Stimulated activated naive CD8-positive, alpha-beta T cell treated with anti-CD3 and anti-CD28 coated beads, Interleukin-15, amount 100 ng/mL, for 72 hours (primary cell): ENCODE measurements at regions not wholly inside any gene's neighbourhood (a gene's known extent, or its start where the extent isn't known, plus 50 kb on each side); places are given as distances from the start of the nearest gene placed in this dataset.
"Not testable (repeated sequence)": the region's sequence is repeated elsewhere in the genome, so short reads cannot be mapped to it uniquely, and the experiment has no call there.

Experiments
- ATAC-seq: fragments of 150-1000 bp; cut with Tn5 transposase; 2 replicates; pipeline ENCODE4 v1.10.0; 2021; ENCODE audit warnings: mild to moderate bottlenecking, moderate library complexity
- DNase-seq, 2 donors: peaks; one replicate each; pipeline ENCODE4 v3.0.0; 2021 to 2022
- H3K27ac Mint-ChIP-seq, 2 donors: one replicate each; pipeline ENCODE4 v1.8.0; 2022; ENCODE audit warnings: mild to moderate bottlenecking in 2 of 2, mixed read lengths in 2 of 2, moderate library complexity in 2 of 2
- H3K27me3 Mint-ChIP-seq: one replicate; pipeline ENCODE4 v1.8.0; 2022; ENCODE audit warnings: mixed read lengths
- H3K4me1 Mint-ChIP-seq: one replicate; pipeline ENCODE4 v1.8.0; 2022; ENCODE audit warnings: mild to moderate bottlenecking, mixed read lengths
- H3K4me3 Mint-ChIP-seq, 2 donors: one replicate each; pipeline ENCODE4 v1.8.0; 2022; ENCODE audit warnings: mild to moderate bottlenecking in 2 of 2, mixed read lengths in 2 of 2, moderate library complexity in 1 of 2
- H3K9me3 Mint-ChIP-seq, 2 donors: one replicate each; pipeline ENCODE4 v1.8.0; 2022; ENCODE audit warnings: mixed read lengths in 2 of 2

DNA sequence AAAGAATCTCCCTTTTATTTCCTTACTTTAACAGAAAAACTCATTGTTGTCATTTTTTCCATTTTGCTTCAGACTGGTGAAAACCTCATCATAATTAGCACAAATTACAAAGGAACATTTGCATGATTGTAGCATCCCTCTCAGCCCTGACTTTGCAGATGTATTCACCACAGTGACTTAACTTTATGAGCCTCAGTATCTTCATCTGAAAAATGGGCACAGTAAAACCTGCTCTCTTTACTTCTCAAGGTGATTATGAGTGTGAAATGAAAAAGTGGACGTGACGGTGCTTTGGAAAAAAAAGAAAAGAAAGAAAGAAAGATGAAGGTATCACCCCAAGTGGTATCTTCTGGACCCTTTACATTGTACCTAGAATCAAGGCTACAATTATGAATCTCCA, 193.4 kb upstream of the TOX3 start:
- H3K4me3 Mint-ChIP-seq, result no peak overlapping the region
- no peak for DNase-seq

DNA sequence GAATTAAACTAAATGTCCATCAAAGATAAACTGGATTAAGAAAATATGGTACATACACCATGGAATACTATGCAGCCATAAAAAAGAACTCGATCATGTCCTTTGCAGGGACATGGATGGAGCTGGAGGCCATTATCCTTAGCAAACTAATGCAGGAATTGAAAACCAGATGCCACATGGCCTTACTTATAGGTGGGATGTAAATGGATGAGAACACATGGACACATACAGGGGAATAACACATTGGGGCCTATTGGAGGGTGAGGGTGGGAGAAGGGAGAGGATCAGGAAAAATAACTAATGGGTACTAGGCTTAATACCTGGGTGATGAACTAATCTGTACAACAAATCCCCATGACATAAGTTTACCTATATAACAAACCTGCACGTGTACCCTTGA, 192.0 kb upstream of the TOX3 start:
- H3K4me1 Mint-ChIP-seq, ATAC-seq, H3K4me3 Mint-ChIP-seq, H3K27ac Mint-ChIP-seq, H3K27me3 Mint-ChIP-seq, DNase-seq: not testable (repeated sequence)
- H3K9me3 Mint-ChIP-seq, result peaks cover 9 to 11% of the 10 kb centered on the region in 2 donors

More for the DNA sequence above, 193.4 kb upstream of the TOX3 start:
- Mint-ChIP-seq H3K9me3 (peaks cover 6 to 11% of the 10 kb centered on the region in 2 donors), H3K4me1 (no peaks in the 10 kb centered on the region), H3K27ac (no peak overlapping the region), H3K27me3 (no peaks in the 10 kb centered on the region)
- ATAC-seq, result no peak

DNA sequence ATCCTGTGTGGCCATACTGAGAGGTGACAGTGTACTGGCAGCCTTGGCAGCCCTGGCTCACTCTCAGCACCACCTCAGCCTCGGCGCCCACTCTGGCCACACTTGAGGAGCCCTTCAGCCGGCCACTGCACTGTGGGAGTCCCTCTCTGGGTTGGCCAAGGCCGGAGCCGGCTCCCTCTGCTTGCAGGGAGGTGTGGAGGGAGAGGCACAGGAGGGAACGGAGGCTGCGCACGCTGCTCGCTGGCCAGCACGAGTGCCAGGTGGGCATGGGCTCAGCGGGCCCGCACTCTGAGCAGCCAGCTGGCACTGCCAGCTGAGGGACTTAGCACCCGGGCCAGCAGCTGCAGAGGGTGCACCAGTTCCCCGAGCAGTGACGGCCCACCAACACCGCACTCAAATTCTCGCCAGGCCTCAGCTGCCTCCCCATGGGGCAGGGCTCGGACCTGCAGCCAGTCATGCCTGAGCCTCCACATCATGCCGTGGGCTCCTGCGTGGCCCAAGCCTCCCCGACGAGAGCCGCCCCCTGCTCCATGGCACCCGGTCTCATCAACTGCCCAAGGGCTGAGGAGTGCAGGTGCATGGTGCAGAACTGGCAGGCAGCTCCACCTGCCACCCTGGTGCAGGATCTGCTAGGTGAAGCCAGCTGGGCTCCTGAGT, 184.4 kb upstream of the TOX3 start:
- Mint-ChIP-seq H3K27ac (no peak overlapping the region), H3K9me3 (peaks cover 0 to 18% of the 10 kb centered on the region in 2 donors), H3K27me3 (no peaks in the 10 kb centered on the region), H3K4me3 (no peak overlapping the region), H3K4me1 (no peaks in the 10 kb centered on the region)
- ATAC-seq, result no peak
- DNase-seq, result no peak

DNA sequence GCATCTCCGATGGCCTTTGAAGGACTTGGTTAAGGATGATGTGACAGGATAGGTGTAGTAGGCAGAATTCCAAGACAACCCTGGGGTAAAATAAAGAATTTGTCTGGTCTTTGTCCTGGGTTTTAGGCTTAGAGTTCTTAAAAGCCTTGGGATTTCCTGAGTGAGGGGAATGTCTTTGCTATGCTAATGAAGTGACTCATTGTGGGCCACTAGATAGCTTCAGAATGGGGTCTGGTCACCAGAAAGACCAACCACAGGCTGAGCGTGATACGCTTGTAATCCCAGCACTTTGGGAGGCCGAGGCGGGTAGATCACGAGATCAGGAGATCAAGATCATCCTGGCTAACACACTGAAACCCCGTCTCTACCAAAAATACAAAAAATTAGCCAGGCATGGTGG, 182.8 kb upstream of the TOX3 start:
- Mint-ChIP-seq H3K9me3 (peaks cover 3 to 9% of the 10 kb centered on the region in 2 donors), H3K4me3 (no peak overlapping the region), H3K27ac (no peak overlapping the region), H3K27me3 (no peaks in the 10 kb centered on the region), H3K4me1 (no peaks in the 10 kb centered on the region)
- ATAC-seq, result no peak
- no peak for DNase-seq

DNA sequence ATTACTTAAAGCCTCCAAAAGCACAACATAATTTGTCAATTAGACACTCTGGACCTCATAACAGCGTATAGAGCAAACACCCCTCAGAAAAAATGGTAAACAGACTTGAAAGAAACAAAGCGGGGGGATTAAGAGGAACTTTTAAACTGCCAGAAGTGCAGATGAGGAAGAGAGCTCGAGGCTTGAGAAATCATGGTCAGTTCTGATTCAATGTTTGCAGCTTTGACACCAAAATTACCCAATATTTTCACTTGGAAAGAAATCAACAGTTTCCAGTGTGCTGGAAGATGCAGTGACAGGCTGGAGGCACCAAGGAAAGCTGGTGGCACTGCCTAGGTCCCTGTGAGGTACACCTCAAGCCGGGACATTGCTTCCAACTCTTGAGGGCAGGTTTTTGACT, 180.9 kb upstream of the TOX3 start:
- DNase-seq (no peak), ATAC-seq (no peak)
- H3K27me3 Mint-ChIP-seq, result no peaks in the 10 kb centered on the region
- no peaks in the 10 kb centered on the region for H3K4me1 Mint-ChIP-seq
- H3K27ac Mint-ChIP-seq, result no peak overlapping the region
- H3K4me3 Mint-ChIP-seq, result no peak overlapping the region
- H3K9me3 Mint-ChIP-seq, result peaks cover 4 to 9% of the 10 kb centered on the region in 2 donors

DNA sequence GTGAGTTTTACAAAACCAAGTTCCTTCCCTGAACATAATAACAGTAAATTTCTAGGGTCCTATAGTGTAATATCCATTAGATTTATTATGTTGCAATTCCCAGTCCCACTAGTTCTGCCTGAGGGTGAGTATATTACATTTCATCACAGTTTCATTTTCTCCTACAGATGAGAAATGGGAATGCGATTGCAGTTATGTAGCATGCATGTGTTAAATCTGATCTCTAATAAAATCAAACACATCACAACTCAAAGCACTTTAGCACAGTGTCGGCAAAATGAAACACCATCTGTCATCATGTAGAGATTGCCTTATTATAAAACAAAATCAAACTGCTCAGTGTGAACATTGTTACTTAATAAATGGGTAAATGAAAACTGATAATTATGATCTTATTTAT, 180.5 kb upstream of the TOX3 start:
- no peaks in the 10 kb centered on the region for H3K4me1 Mint-ChIP-seq
- H3K4me3 Mint-ChIP-seq, result no peak overlapping the region
- peaks cover 6 to 7% of the 10 kb centered on the region in 2 donors for H3K9me3 Mint-ChIP-seq
- no peaks in the 10 kb centered on the region for H3K27me3 Mint-ChIP-seq
- ATAC-seq (no peak), DNase-seq (no peak)
- H3K27ac Mint-ChIP-seq, result no peak overlapping the region

DNA sequence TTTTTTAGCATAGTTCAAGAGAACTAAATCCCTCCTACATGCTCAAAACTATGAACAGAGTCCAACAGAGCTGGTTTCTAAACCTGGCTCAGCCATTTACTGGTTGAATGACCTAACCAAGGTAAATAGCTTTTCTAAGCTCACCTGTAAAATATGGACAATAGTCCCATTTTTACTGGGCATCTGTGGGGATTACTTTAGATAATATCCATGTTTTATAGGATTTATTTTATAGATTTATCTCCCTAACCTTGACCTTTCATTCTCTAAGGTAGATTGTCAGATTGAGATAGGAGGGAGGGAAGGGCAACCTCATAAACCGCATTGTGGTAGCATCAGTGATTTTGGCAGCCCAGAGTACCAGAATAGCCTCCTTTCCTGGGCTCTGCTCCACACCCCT, 178.5 kb upstream of the TOX3 start:
- ATAC-seq (no peak), DNase-seq (no peak)
- H3K9me3 Mint-ChIP-seq, result peaks cover 13 to 15% of the 10 kb centered on the region in 2 donors
- H3K4me1 Mint-ChIP-seq, result no peaks in the 10 kb centered on the region
- no peak overlapping the region for H3K4me3 Mint-ChIP-seq
- H3K27ac Mint-ChIP-seq, result no peak overlapping the region
- no peaks in the 10 kb centered on the region for H3K27me3 Mint-ChIP-seq

DNA sequence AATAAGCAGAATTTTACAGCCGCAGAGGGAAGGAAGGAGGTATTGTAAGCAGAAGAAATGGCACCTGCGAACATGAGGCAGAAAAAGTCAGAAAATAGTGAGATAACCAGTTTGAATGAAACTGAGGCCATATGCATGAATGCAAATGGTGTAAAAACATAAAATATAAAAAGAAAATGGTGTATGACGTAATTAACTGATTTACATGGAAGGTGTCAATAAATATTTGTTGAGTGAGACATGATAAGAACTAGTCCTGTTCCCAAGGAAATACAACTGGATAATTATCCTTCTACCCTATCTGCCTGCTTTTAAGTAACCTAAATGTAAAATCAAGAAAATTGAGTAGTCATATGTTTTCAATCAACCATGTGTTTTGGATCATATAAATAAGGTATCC, 178.1 kb upstream of the TOX3 start:
- DNase-seq (no peak), ATAC-seq (no peak)
- Mint-ChIP-seq H3K27me3 (no peaks in the 10 kb centered on the region), H3K4me3 (no peak overlapping the region), H3K27ac (no peak overlapping the region), H3K9me3 (peaks cover 13 to 15% of the 10 kb centered on the region in 2 donors), H3K4me1 (no peaks in the 10 kb centered on the region)

DNA sequence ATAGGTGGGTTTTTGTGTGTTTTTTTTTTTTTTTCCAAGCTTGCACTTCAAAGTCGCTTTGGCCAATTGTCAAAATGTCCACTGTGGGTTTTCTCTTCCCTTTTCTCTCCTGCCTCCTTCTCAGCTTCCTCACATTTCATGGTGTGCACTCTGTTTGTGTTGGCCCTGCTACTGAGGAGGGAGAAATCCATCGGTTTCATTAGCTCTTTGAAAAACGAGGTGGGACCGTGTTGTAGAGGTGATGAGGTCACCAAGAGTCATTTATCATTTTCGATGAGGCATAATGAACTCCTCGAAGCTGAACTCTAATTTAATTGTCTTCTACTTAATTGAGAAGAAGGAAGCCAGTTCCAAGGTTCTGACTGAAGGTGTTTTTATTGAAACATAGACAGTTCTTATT, 174.4 kb upstream of the TOX3 start:
- Mint-ChIP-seq H3K4me1 (no peaks in the 10 kb centered on the region), H3K4me3 (no peak overlapping the region), H3K9me3 (peaks cover 23 to 25% of the 10 kb centered on the region in 2 donors), H3K27me3 (no peaks in the 10 kb centered on the region), H3K27ac (no peak overlapping the region)
- DNase-seq (no peak), ATAC-seq (no peak)

DNA sequence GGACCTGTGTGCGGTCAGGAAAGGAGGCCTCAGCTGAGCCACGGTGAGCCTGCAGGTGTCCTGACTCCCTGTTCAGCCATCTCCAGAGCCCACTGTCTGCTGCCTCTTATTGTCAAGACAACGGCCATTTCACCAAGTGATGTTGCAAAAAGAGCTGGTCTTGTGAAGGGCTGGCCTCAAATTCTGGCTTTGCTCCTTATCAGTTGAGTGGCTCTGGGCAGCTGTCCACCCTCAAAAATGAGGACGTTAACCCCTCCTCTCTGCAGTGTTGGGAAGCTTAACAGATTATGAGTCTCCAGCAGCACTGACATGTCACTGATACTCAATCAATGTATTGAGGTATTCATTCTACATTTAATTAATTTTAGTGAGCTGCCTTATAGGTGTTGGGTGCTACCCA, 171.1 kb upstream of the TOX3 start:
- ATAC-seq (no peak), DNase-seq (no peak)
- H3K9me3 Mint-ChIP-seq, result peaks cover 21 to 23% of the 10 kb centered on the region in 2 donors
- H3K27me3 Mint-ChIP-seq, result no peaks in the 10 kb centered on the region
- no peaks in the 10 kb centered on the region for H3K4me1 Mint-ChIP-seq
- no peak overlapping the region for H3K4me3 Mint-ChIP-seq
- H3K27ac Mint-ChIP-seq, result no peak overlapping the region

DNA sequence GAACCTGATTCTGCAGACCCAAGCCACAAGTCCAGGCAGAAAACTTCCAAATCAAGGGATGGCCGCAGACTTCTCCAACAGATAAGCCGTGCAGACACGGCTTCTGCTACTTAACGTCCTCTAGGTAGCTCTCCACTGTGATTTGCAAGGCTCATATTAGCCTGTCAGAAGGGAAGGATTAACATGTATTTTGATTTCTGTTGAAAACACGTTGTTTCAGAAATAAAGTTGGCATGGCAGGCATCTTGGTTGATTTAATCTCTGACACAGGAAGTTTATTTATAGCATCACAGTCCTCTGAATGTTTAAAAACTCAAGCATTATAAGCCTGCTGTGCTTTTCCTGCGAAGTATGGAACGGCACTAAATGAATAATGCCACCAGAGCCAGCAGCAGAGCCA, 166.8 kb upstream of the TOX3 start:
- no peak overlapping the region for H3K27ac Mint-ChIP-seq
- H3K9me3 Mint-ChIP-seq, result peaks cover 7 to 8% of the 10 kb centered on the region in 2 donors
- no peak overlapping the region for H3K4me3 Mint-ChIP-seq
- no peaks in the 10 kb centered on the region for H3K4me1 Mint-ChIP-seq
- DNase-seq (no peak), ATAC-seq (no peak)
- H3K27me3 Mint-ChIP-seq, result no peaks in the 10 kb centered on the region

DNA sequence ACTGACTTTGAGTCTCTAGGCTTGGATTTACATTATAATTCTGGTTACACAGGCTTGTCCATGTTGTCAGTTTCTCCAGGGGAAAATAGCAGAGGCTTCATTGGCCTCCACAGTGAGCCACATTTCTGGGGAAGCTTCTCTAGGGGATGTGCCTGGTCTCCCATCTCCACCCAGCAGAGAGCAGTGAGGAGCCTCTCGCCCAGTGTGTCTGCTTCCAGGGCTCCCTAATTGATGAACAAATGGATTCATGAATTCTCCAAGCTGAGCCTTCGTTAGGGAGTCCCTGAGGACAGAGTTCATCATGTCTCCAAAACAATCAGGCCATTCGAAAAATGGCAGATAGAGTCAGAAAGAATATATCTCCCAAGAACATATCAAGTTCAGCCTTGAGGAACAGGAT, 162.4 kb upstream of the TOX3 start:
- DNase-seq, result no peak
- H3K4me1 Mint-ChIP-seq, result no peaks in the 10 kb centered on the region
- no peak overlapping the region for H3K27ac Mint-ChIP-seq
- H3K4me3 Mint-ChIP-seq, result no peak overlapping the region
- no peaks in the 10 kb centered on the region for H3K27me3 Mint-ChIP-seq
- H3K9me3 Mint-ChIP-seq, result peaks cover 5 to 9% of the 10 kb centered on the region in 2 donors
- ATAC-seq, result no peak

DNA sequence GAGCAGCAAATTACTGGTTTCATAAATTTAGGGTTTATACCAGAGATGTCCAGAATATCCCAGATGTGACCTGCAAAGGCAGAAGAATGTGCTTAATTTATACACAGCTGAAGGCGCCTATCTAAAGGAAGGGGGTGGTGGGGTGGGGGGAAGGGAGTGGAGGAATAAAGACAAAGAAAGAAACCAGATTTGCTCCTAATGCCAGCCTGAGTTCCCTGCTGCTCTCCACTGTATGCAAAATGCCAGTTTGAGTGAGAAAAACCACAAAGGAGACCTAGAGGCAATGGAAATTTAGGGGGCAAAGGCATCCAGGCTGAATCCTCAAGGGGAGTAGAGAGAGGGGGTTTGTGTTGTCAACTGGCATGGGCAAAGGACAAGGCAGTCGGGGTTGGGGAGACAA, 161.5 kb upstream of the TOX3 start:
- Mint-ChIP-seq H3K9me3 (peaks cover 5 to 9% of the 10 kb centered on the region in 2 donors), H3K27ac (no peak overlapping the region), H3K4me3 (no peak overlapping the region), H3K27me3 (no peaks in the 10 kb centered on the region), H3K4me1 (no peaks in the 10 kb centered on the region)
- ATAC-seq (no peak), DNase-seq (no peak)

DNA sequence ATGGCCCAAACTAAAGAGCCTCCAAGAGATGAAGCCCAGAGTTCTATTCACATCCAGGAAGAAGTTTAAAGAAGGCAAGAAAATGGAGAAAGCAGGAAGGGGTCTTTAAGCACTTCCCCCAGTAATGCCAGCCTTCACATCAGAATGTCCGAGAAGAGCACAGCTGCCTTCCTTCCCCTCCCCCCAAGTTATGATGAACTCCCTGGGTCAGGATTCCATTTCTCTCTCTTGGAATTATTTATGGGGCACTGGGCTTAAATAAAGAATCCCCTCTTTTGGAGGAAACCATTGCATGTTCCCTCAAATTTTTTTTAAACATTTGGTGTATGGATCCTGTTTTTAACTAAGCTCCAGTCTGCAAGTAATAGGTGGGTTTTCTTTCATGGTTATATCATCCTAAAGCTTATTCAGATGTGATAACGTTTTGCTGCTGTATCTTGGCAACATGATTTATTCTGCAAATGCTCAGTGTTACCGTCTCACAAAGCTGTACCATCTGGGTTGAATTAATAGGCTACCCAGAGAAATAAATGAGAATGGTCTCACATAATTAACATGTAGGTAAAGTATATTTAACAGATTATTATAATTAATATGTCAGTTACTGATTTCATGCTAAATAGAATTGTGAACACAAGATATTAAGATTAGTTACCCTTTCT, 160.9 kb upstream of the TOX3 start:
- no peak overlapping the region for H3K4me3 Mint-ChIP-seq
- ATAC-seq (no peak), DNase-seq (no peak)
- H3K27ac Mint-ChIP-seq, result no peak overlapping the region
- H3K4me1 Mint-ChIP-seq, result no peaks in the 10 kb centered on the region
- peaks cover 5 to 9% of the 10 kb centered on the region in 2 donors for H3K9me3 Mint-ChIP-seq
- no peaks in the 10 kb centered on the region for H3K27me3 Mint-ChIP-seq

DNA sequence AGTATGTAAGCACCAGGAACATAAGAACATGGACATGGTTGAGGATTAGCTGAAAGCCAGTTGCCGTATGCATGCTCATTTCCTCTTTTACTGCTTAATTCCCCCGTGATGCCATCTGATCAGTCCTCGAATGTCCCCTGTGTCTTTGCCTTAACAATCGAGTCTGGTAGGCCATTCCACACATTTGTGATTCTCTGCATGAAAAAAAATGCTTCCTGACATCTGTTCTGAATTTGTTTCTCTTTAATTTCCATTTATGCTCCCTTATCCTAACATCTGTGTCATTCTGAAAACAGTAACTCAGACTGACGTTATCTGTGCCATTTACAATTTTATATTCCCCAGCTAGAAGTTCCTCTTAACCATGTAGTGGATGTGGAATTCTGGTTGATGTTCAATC, 158.2 kb upstream of the TOX3 start:
- ATAC-seq, result no peak
- H3K27ac Mint-ChIP-seq, result no peak overlapping the region
- H3K9me3 Mint-ChIP-seq, result peaks cover 5 to 9% of the 10 kb centered on the region in 2 donors
- no peaks in the 10 kb centered on the region for H3K4me1 Mint-ChIP-seq
- H3K27me3 Mint-ChIP-seq, result no peaks in the 10 kb centered on the region
- no peak overlapping the region for H3K4me3 Mint-ChIP-seq
- no peak for DNase-seq

DNA sequence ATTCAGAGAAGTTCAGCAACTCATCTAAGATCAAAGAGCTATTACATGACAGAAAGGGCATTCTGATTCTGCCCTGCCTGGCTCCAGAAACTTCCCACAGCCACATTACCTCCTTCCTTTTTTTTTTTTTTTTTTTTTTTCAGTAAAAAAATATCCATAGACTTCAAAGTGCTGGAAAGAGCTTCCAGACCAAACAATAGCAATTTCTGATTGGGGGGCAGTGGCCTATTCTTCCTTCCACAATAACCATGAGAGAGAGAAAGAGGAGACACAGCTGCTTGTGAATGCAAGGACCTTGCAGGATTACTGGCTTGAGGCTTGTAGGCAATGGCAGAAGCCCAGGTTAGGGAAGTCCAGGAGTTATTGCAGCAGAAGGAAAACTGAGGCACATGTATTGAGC, 151.0 kb upstream of the TOX3 start:
- H3K4me1 Mint-ChIP-seq, result no peaks in the 10 kb centered on the region
- no peak overlapping the region for H3K27ac Mint-ChIP-seq
- H3K27me3 Mint-ChIP-seq, result no peaks in the 10 kb centered on the region

DNA sequence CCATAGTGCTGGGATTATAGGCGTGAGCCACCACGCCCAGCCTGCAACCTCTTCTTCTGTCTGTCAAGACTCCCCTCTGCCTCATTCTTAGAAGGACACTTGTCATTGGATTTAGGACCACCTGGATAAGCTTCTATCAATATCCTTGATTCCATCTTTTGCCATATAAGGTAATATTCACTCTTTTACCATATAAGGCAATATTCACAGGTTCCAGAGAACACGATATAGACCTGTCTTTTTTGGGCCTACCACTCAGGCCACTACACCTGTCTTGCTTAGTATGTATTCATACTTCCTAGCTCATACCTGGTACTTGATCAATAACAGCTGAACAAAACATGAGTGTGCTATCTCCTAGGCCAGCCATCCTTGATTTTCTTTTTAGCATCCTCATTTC, 149.2 kb upstream of the TOX3 start:
- H3K27me3 Mint-ChIP-seq, result no peaks in the 10 kb centered on the region
- no peaks in the 10 kb centered on the region for H3K4me1 Mint-ChIP-seq
- H3K9me3 Mint-ChIP-seq, result peaks cover 13 to 21% of the 10 kb centered on the region in 2 donors
- H3K27ac Mint-ChIP-seq, result no peak overlapping the region
- no peak for DNase-seq
- H3K4me3 Mint-ChIP-seq, result no peak overlapping the region
- ATAC-seq, result no peak

More for the DNA sequence above, 151.0 kb upstream of the TOX3 start:
- no peak for ATAC-seq
- Mint-ChIP-seq H3K9me3 (peaks cover 13 to 15% of the 10 kb centered on the region in 2 donors), H3K4me3 (no peak overlapping the region)
- DNase-seq, result no peak
